Left lung (tissue), 4 donors: ENCODE measurements at regions not wholly inside any gene's neighbourhood (a gene's known extent, or its start where the extent isn't known, plus 50 kb on each side); places are given as distances from the start of the nearest gene placed in this dataset.

ENCODE experiments used
- ATAC-seq: fragments of 200-7000 bp; cut with Tn5 transposase; one replicate; pipeline ENCODE4 v1.9.1; 2020; ENCODE audit warnings: moderate library complexity
- DNase-seq, 4 donors: peaks; one replicate each; pipeline ENCODE4 v3.0.0-alpha.2; 2013 to 2020
- H3K27ac ChIP-seq, 2 donors: fragments of 200-600 bp; sonication (generic) in 1 of 2; one replicate each; pipeline versions ENCODE4 v1.5.0 to v1.8.0; 2020 to 2021
- H3K27me3 ChIP-seq, 2 donors: fragments of 200-600 bp; sonication (generic) in 1 of 2; one replicate each; pipeline versions ENCODE4 v1.5.0 to v1.8.0; 2020 to 2021
- H3K36me3 ChIP-seq, 2 donors: fragments of 200-600 bp; sonication (generic) in 1 of 2; one replicate each; pipeline versions ENCODE4 v1.5.0 to v1.8.0; 2020 to 2021
- H3K4me1 ChIP-seq, 2 donors: fragments of 200-600 bp; one replicate each; pipeline ENCODE4 v1.8.0; 2021
- H3K4me3 ChIP-seq, 2 donors: fragments of 200-600 bp; sonication (generic) in 1 of 2; one replicate each; pipeline versions ENCODE4 v1.5.0 to v1.8.0; 2020 to 2021; ENCODE audit warnings: mild to moderate bottlenecking in 1 of 2
- H3K9me3 ChIP-seq, 2 donors: fragments of 200-600 bp; sonication (generic) in 1 of 2; one replicate each; pipeline versions ENCODE4 v1.5.0 to v1.8.0; 2020 to 2021
- intact Hi-C, 2 donors: fragments of 100-400 bp; cut with DNase I; formaldehyde crosslinking; loops; one replicate each; pipeline versions ENCODE4 v1.11.2 to v1.14.2; 2022
- TF ChIP-seq, protein P1 (sequence below), 2 donors: fragments of 200-600 bp; sonication (generic) in 1 of 2; IDR thresholded peaks; one replicate each; pipeline versions ENCODE4 v1.5.0 to v1.8.0; 2021; ENCODE audit warnings: antibody characterized with exemption in 2 of 2
- donor health status: DM: no; HTN: yes; CAD: no.
- donor health status: DM: no; HTN: no; CAD: no.

DNA sequence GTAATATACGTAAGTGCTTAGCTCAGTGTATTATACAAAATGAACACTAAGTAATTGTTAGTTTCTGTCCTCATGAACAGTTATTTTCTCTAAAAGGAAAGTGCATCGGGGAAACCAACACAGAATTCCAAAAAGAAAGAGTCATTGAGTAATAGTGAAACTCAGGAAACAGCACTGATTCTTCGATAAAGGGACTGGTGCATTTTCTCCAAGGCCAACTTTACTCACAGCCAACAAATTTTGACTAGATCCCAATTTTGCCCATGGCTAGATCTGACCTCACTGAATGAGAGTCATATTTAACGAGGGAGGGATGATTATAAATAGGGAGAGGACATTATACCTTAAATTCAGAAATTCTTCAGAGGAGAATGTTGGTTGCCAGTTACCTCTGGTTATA, 390.9 kb upstream of the NRSN1 start:
- no peak for ATAC-seq

DNA sequence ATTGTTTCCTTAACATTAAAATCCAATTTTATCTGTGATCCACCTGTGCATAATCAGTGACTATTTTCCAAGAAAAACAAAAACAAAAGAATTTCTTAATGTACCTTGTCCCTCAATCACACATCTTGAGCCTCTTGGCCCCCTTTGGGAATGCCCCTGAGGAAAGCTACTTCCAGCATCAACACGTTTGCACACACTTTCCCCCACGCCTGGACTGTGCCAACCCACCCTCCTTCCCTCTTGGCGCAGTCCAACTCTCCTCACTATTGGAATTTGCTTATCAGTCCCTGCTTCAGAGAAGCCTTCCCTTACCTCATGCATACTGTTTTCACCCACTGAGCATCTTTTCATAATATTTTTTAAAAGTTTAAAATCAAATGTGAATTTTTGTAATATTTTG, 389.4 kb upstream of the NRSN1 start:
- ATAC-seq, result no peak

More for the DNA sequence above, 390.9 kb upstream of the NRSN1 start:
- Histone ChIP-seq H3K9me3 (no peaks in the 10 kb centered on the region), H3K4me1 (no peaks in the 10 kb centered on the region), H3K27me3 (no peaks in the 10 kb centered on the region), H3K4me3 (no peak overlapping the region), H3K36me3 (no peaks in the 10 kb centered on the region), H3K27ac (no peak overlapping the region)
- no peak for DNase-seq
- intact Hi-C loops, result no loop called here
- TF ChIP-seq, protein P1, sequence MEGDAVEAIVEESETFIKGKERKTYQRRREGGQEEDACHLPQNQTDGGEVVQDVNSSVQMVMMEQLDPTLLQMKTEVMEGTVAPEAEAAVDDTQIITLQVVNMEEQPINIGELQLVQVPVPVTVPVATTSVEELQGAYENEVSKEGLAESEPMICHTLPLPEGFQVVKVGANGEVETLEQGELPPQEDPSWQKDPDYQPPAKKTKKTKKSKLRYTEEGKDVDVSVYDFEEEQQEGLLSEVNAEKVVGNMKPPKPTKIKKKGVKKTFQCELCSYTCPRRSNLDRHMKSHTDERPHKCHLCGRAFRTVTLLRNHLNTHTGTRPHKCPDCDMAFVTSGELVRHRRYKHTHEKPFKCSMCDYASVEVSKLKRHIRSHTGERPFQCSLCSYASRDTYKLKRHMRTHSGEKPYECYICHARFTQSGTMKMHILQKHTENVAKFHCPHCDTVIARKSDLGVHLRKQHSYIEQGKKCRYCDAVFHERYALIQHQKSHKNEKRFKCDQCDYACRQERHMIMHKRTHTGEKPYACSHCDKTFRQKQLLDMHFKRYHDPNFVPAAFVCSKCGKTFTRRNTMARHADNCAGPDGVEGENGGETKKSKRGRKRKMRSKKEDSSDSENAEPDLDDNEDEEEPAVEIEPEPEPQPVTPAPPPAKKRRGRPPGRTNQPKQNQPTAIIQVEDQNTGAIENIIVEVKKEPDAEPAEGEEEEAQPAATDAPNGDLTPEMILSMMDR (IDR thresholded peaks at IDR 0.05), result no peak

DNA sequence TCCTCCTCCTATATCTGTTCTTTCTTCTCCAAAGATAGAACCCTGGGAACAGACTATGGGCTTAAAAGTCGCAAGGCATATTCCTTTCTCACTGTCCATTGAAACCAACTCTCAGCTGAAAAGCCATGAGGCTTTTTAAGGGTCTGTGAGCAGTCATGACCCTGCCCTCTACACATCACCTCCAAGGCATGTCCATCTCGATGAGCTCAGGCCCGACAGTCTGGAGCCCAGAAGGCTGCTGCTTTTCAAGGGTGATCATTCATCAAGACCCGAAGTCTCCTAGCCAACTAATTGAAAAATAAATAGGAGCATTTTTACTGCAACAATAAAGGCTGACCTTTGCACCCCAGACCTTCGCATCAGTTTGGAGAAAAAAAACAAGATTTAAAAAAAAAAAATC, 378.8 kb upstream of the NRSN1 start:
- no peaks in the 10 kb centered on the region for H3K36me3 ChIP-seq
- no peaks in the 10 kb centered on the region for H3K27me3 ChIP-seq
- H3K9me3 ChIP-seq, result no peaks in the 10 kb centered on the region
- TF ChIP-seq, protein P1 (IDR thresholded peaks at IDR 0.05), result no peak
- H3K4me3 ChIP-seq, result no peak overlapping the region
- intact Hi-C loops, result no loop called here
- DNase-seq (no peak), ATAC-seq (no peak)
- H3K4me1 ChIP-seq, result no peaks in the 10 kb centered on the region
- no peak overlapping the region for H3K27ac ChIP-seq

More for the DNA sequence above, 389.4 kb upstream of the NRSN1 start:
- H3K27ac ChIP-seq, result no peak overlapping the region
- no peak for DNase-seq
- H3K27me3 ChIP-seq, result no peaks in the 10 kb centered on the region
- no peaks in the 10 kb centered on the region for H3K9me3 ChIP-seq
- no peaks in the 10 kb centered on the region for H3K4me1 ChIP-seq
- H3K4me3 ChIP-seq, result no peak overlapping the region
- no peaks in the 10 kb centered on the region for H3K36me3 ChIP-seq
- intact Hi-C loops, result no loop called here
- TF ChIP-seq, protein P1 (IDR thresholded peaks at IDR 0.05), result no peak

DNA sequence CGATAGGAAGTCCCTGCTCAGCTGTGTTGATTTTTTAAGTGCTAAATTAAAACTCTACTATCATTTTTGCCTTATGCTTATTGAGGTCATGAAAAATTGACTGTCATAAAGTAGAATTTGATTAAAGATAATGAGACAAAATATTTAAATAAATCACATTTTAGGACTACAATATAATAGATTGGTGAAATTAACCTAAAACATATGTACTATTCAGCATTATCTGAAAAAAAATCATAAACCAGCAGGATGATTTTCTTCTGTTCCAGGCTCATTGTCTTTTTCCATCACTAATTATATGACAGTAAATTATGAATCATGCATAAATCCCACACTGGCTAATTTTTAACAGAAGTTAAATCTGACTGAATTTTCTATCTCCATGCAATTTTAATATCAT, 373.6 kb upstream of the NRSN1 start:
- DNase-seq, result no peak
- TF ChIP-seq, protein P1 (IDR thresholded peaks at IDR 0.05), result no peak

DNA sequence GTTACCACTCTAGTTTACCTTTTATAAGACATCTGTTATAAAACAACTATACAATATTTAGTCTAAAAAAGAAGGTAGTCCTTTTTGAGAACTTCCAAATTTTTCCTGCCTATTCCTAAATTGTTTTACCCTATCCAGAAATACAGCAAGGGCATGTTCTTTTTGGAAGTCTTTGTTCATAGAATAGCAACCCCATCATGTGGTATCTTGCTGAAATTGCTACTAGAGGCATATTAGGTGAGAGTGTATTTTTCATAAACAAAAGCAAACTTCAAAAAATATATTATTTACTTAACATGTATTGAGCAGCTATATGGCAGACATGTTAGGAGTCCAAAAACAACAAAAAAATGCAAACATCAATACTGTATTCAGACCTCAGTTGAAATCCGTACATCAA, 371.8 kb upstream of the NRSN1 start:
- H3K4me1 ChIP-seq, result no peaks in the 10 kb centered on the region
- peaks cover 0 to 13% of the 10 kb centered on the region in 2 donors for H3K9me3 ChIP-seq
- DNase-seq, result no peak
- H3K4me3 ChIP-seq, result no peak overlapping the region
- H3K27me3 ChIP-seq, result no peaks in the 10 kb centered on the region
- H3K27ac ChIP-seq, result no peak overlapping the region
- no peak for ATAC-seq
- TF ChIP-seq, protein P1 (IDR thresholded peaks at IDR 0.05), result no peak
- intact Hi-C loops, result no loop called here
- H3K36me3 ChIP-seq, result no peaks in the 10 kb centered on the region

More for the DNA sequence above, 373.6 kb upstream of the NRSN1 start:
- no peak overlapping the region for H3K27ac ChIP-seq
- intact Hi-C loops, result no loop called here
- no peaks in the 10 kb centered on the region for H3K4me1 ChIP-seq
- no peak overlapping the region for H3K4me3 ChIP-seq
- H3K36me3 ChIP-seq, result no peaks in the 10 kb centered on the region
- ATAC-seq, result no peak
- H3K9me3 ChIP-seq, result peaks cover 0 to 13% of the 10 kb centered on the region in 2 donors
- no peaks in the 10 kb centered on the region for H3K27me3 ChIP-seq
